Activated CD4-positive, alpha-beta T cell treated with anti-CD3 and anti-CD28 coated beads for 4 hours (primary cell): ENCODE measurements at regions not wholly inside any gene's neighbourhood (a gene's known extent, or its start where the extent isn't known, plus 50 kb on each side); places are given as distances from the start of the nearest gene placed in this dataset.
"Not testable (repeated sequence)": the region's sequence is repeated elsewhere in the genome, so short reads cannot be mapped to it uniquely, and the experiment has no call there.

Source experiments
- DNase-seq, 2 donors: peaks; one replicate each; pipeline ENCODE4 v3.0.0-alpha.2; 2020

GRCh38 chr21:38042246-38042645 is 126.0 kb upstream of the KCNJ6 start:
- no peak for DNase-seq

- DNase-seq, result no peak
Measured at GRCh38 chr21:38048167-38048566, 131.9 kb upstream of the KCNJ6 start.

- DNase-seq, result no peak
Measured at GRCh38 chr21:38054334-38054733, 138.1 kb upstream of the KCNJ6 start.

- DNase-seq, result no peak
Measured at GRCh38 chr21:38056481-38056880, 140.2 kb upstream of the KCNJ6 start.

- DNase-seq, result no peak
Measured at GRCh38 chr21:38057626-38058025, 141.4 kb upstream of the KCNJ6 start.

- DNase-seq, result no peak
Measured at GRCh38 chr21:38060533-38060932, 144.3 kb upstream of the KCNJ6 start.

- no peak for DNase-seq
Measured at GRCh38 chr21:38067086-38067739, 151.0 kb upstream of the KCNJ6 start.

GRCh38 chr21:38072489-38072888 is 156.2 kb upstream of the KCNJ6 start:
- no peak for DNase-seq

GRCh38 chr21:38075833-38076587 is 159.8 kb upstream of the KCNJ6 start:
- no peak for DNase-seq

- no peak for DNase-seq
Measured at GRCh38 chr21:38077569-38077968, 161.3 kb upstream of the KCNJ6 start.

- no peak for DNase-seq
Measured at GRCh38 chr21:38080888-38081287, 164.6 kb upstream of the KCNJ6 start.

- no peak for DNase-seq
Measured at GRCh38 chr21:38081708-38082107, 165.5 kb upstream of the KCNJ6 start.

GRCh38 chr21:38082936-38083485 is 166.8 kb upstream of the KCNJ6 start:
- DNase-seq, result no peak

- no peak for DNase-seq
Measured at GRCh38 chr21:38083535-38083934, 167.3 kb upstream of the KCNJ6 start.

GRCh38 chr21:38086580-38086979 is 170.2 kb upstream of the KCNJ15 start:
- DNase-seq, result no peak

- DNase-seq, result no peak
Measured at GRCh38 chr21:38088916-38089762, 167.7 kb upstream of the KCNJ15 start.

GRCh38 chr21:38089763-38090046 is 167.1 kb upstream of the KCNJ15 start:
- no peak for DNase-seq

GRCh38 chr21:38091061-38091460 is 165.7 kb upstream of the KCNJ15 start:
- not testable (repeated sequence) for DNase-seq

GRCh38 chr21:38092051-38092450 is 164.7 kb upstream of the KCNJ15 start:
- no peak for DNase-seq

GRCh38 chr21:38095220-38095619 is 161.6 kb upstream of the KCNJ15 start:
- no peak for DNase-seq

GRCh38 chr21:38097789-38098188 is 159.0 kb upstream of the KCNJ15 start:
- no peak for DNase-seq

- no peak for DNase-seq
Measured at GRCh38 chr21:38112219-38112789, 144.5 kb upstream of the KCNJ15 start.

- no peak for DNase-seq
Measured at GRCh38 chr21:38114717-38115333, 142.0 kb upstream of the KCNJ15 start.
